Hepatocyte (in vitro differentiated cells): ENCODE measurements at regions not wholly inside any gene's neighbourhood (a gene's known extent, or its start where the extent isn't known, plus 50 kb on each side); places are given as distances from the start of the nearest gene placed in this dataset.

ENCODE experiments used
- DNase-seq: peaks from one replicate; pipeline ENCODE4 v3.0.0-alpha.2; 2016; ENCODE audit warnings: low spot score
- H2AFZ ChIP-seq: fragments of 200-600 bp; sonication (generic); 2 replicates; pipeline ENCODE4 v1.6.0; 2016; ENCODE audit warnings: antibody characterized with exemption, mild to moderate bottlenecking
- H3K27ac ChIP-seq: fragments of 200-600 bp; sonication (generic); 2 replicates; pipeline ENCODE4 v1.5.1; 2016; ENCODE audit warnings: mild to moderate bottlenecking
- H3K27me3 ChIP-seq: fragments of 200-600 bp; sonication (generic); 2 replicates; pipeline ENCODE4 v1.6.1; 2016
- H3K36me3 ChIP-seq: fragments of 200-600 bp; sonication (generic); replicated peaks from 2 replicates; pipeline ENCODE4 v1.5.1; 2016; ENCODE audit warnings: low read depth; ENCODE audit not compliant: insufficient read depth
- H3K4me1 ChIP-seq: fragments of 200-600 bp; sonication (generic); 2 replicates; pipeline ENCODE4 v1.5.1; 2016; ENCODE audit warnings: mild to moderate bottlenecking, moderate library complexity; ENCODE audit not compliant: insufficient read depth
- H3K4me2 ChIP-seq: fragments of 200-600 bp; sonication (generic); 2 replicates; pipeline ENCODE4 v1.6.0; 2016
- H3K4me3 ChIP-seq: fragments of 200-600 bp; sonication (generic); 2 replicates; pipeline ENCODE4 v1.5.1; 2016; ENCODE audit warnings: mild to moderate bottlenecking
- H3K79me2 ChIP-seq: fragments of 200-600 bp; sonication (generic); 2 replicates; pipeline ENCODE4 v1.6.0; 2017; ENCODE audit warnings: mild to moderate bottlenecking
- H3K9me2 ChIP-seq: fragments of 200-600 bp; sonication (generic); replicated peaks from 2 replicates; pipeline ENCODE4 v1.6.0; 2017; ENCODE audit warnings: mild to moderate bottlenecking; ENCODE audit not compliant: insufficient read depth
- H3K9me3 ChIP-seq: fragments of 200-600 bp; sonication (generic); 2 replicates; pipeline ENCODE4 v1.5.1; 2016; ENCODE audit warnings: low read depth, mild to moderate bottlenecking
- H4K20me1 ChIP-seq: fragments of 200-600 bp; sonication (generic); 2 replicates; pipeline ENCODE4 v1.6.0; 2016; ENCODE audit warnings: mild to moderate bottlenecking; ENCODE audit not compliant: insufficient read depth, poor library complexity, severe bottlenecking
- CTCF ChIP-seq: fragments of 200-600 bp; sonication (generic); IDR thresholded peaks from 2 replicates; pipeline ENCODE4 v1.5.1; 2016; ENCODE audit warnings: antibody characterized with exemption, mild to moderate bottlenecking; ENCODE audit not compliant: poor library complexity
- EZH2 ChIP-seq: fragments of 200-600 bp; sonication (generic); IDR thresholded peaks from 2 replicates; pipeline ENCODE4 v1.6.1; 2016; ENCODE audit warnings: antibody characterized with exemption, mild to moderate bottlenecking, borderline replicate concordance
- EZH2phosphoT487 ChIP-seq: fragments of 200-600 bp; sonication (generic); IDR thresholded peaks from one replicate; pipeline ENCODE4 v1.6.1; 2018; ENCODE audit warnings: antibody characterized with exemption, mild to moderate bottlenecking, low read depth, moderate library complexity; ENCODE audit not compliant: unreplicated experiment, severe bottlenecking
- WGBS: methylation state at CpG from one replicate; pipeline ENCODE4 v1.1.6; 2016; ENCODE audit warnings: low lambda C conversion rate; ENCODE audit errors: missing lambda C conversion rate; 5-methylcytosine and 5-hydroxymethylcytosine counted together

GRCh38 chr7:49563693-49564378, 209.6 kb upstream of the VWC2 start:
- 78% methylated on average over 8 of the region's 8 CpGs for WGBS
- Histone ChIP-seq H3K4me3 (no peak overlapping the region), H3K27me3 (no peaks in the 10 kb centered on the region)

GRCh38 chr7:49564379-49564714, 209.1 kb upstream of the VWC2 start:
- H2AFZ ChIP-seq: no peak overlapping the region
- no peaks in the 10 kb centered on the region for H3K4me1 ChIP-seq
- 100% methylated on average over 2 of the region's 2 CpGs for WGBS
- no peaks in the 10 kb centered on the region for H3K36me3 ChIP-seq
- TF ChIP-seq EZH2phosphoT487 (no peak), EZH2 (no peak), CTCF (no peak)
- no peaks in the 10 kb centered on the region for H3K79me2 ChIP-seq
- no peaks in the 10 kb centered on the region for H3K9me3 ChIP-seq
- H3K4me2 ChIP-seq: no peak overlapping the region
- no peaks in the 10 kb centered on the region for H4K20me1 ChIP-seq
- no peak for DNase-seq
- H3K27ac ChIP-seq: no peak overlapping the region
- H3K9me2 ChIP-seq: no peaks in the 10 kb centered on the region
- no peaks in the 10 kb centered on the region for H3K27me3 ChIP-seq
- no peak overlapping the region for H3K4me3 ChIP-seq

More at GRCh38 chr7:49563693-49564378, 209.6 kb upstream of the VWC2 start:
- TF ChIP-seq EZH2phosphoT487 (no peak), EZH2 (no peak), CTCF (no peak)
- Histone ChIP-seq H4K20me1 (no peaks in the 10 kb centered on the region), H3K9me3 (no peaks in the 10 kb centered on the region), H3K9me2 (no peaks in the 10 kb centered on the region), H3K4me1 (no peaks in the 10 kb centered on the region), H3K79me2 (no peaks in the 10 kb centered on the region), H3K36me3 (no peaks in the 10 kb centered on the region), H3K27ac (no peak overlapping the region), H3K4me2 (no peak overlapping the region), H2AFZ (no peak overlapping the region)
- no peak for DNase-seq

- Histone ChIP-seq H3K36me3 (no peaks in the 10 kb centered on the region), H2AFZ (no peak overlapping the region), H3K9me2 (no peaks in the 10 kb centered on the region), H3K27me3 (no peaks in the 10 kb centered on the region), H4K20me1 (no peaks in the 10 kb centered on the region), H3K9me3 (no peaks in the 10 kb centered on the region), H3K4me3 (no peak overlapping the region), H3K79me2 (no peaks in the 10 kb centered on the region), H3K27ac (no peak overlapping the region), H3K4me1 (no peaks in the 10 kb centered on the region), H3K4me2 (no peak overlapping the region)
- DNase-seq: no peak
- TF ChIP-seq EZH2phosphoT487 (no peak), CTCF (no peak), EZH2 (no peak)
Observed at GRCh38 chr7:49577576-49577975, 195.9 kb upstream of the VWC2 start.

GRCh38 chr7:49579408-49579807, 194.0 kb upstream of the VWC2 start:
- no peaks in the 10 kb centered on the region for H3K36me3 ChIP-seq
- no peak for DNase-seq
- H3K9me2 ChIP-seq: no peaks in the 10 kb centered on the region
- no peaks in the 10 kb centered on the region for H4K20me1 ChIP-seq
- no peak overlapping the region for H3K27ac ChIP-seq
- no peak overlapping the region for H2AFZ ChIP-seq
- 88% methylated on average over 13 of the region's 13 CpGs for WGBS
- no peaks in the 10 kb centered on the region for H3K4me1 ChIP-seq
- TF ChIP-seq CTCF: no peak
- no peak for TF ChIP-seq EZH2
- no peak for TF ChIP-seq EZH2phosphoT487
- H3K27me3 ChIP-seq: no peaks in the 10 kb centered on the region
- H3K4me2 ChIP-seq: no peak overlapping the region
- H3K79me2 ChIP-seq: no peaks in the 10 kb centered on the region
- H3K4me3 ChIP-seq: no peak overlapping the region
- H3K9me3 ChIP-seq: no peaks in the 10 kb centered on the region
